ENCODE measurements at regions not wholly inside any gene's neighbourhood (a gene's known extent, or its start where the extent isn't known, plus 50 kb on each side); places are given as distances from the start of the nearest gene placed in this dataset.

DNA sequence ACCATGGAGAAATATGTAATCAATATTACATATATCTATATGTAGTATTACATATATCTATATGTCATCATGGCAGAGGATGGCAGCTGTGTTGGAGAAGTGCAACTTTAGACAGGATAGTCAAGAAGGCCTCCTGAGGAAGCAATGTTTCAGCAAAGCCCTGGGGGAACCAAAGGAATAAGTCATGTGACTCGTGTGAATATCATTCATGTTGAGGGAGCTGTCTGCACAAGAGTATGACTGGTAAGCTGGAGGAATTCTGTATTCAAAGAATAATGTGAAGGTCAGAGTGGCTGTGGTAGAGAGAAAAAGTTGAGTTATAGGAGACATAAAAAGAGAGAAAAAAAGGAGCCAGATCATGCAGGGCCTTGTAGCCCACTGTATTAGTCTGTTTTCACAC, 92.9 kb upstream of the EDNRA start:
- Histone ChIP-seq H3K4me1 (ENCODE audit: control insufficient read depth in 2 of 2, insufficient read depth in 2 of 2, low read length in 1 of 2) (no peaks in the 10 kb centered on the region), H3K4me3 (ENCODE audit: low read depth in 1 of 2, low read length in 2 of 2) (no peak overlapping the region), H3K9me3 (ENCODE audit: control insufficient read depth in 2 of 2, insufficient read depth in 1 of 2, low read depth in 1 of 2, low read length in 1 of 2) (no peaks in the 10 kb centered on the region), H3K27ac (ENCODE audit: low read depth in 2 of 2, low read length in 1 of 2) (no peak overlapping the region), H3K36me3 (ENCODE audit: control insufficient read depth in 2 of 2, insufficient read depth in 2 of 2, low read length in 1 of 2) (no peaks in the 10 kb centered on the region), H3K27me3 (ENCODE audit: control insufficient read depth in 1 of 2, insufficient read depth in 2 of 2, low read length in 2 of 2) (no peaks in the 10 kb centered on the region)
- WGBS, 2 donors, result 42 to 55% methylated on average over 1 of the region's 1 CpG

DNA sequence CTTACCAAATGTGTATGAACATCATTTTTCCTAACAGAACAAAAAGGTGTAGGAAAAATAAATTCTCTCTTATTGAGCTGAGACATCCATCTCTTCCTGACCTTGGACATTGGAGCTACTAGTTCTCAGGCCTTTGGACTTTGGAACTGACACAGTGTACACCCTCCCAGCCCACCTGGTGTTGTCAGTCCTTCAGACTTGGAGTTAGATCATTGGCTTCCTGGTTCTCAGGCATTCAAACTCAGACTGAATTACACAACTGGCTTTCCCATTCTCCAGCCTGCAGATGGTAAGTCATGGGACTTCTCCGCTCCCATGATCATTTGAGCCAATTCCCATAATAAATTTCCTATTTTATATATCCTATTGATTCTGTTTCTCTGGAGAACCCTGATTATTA, 84.8 kb upstream of the EDNRA start:
- Histone ChIP-seq H3K36me3 (ENCODE audit: control insufficient read depth in 2 of 2, insufficient read depth in 2 of 2, low read length in 1 of 2) (no peaks in the 10 kb centered on the region), H3K4me1 (ENCODE audit: control insufficient read depth in 2 of 2, insufficient read depth in 2 of 2, low read length in 1 of 2) (no peaks in the 10 kb centered on the region), H3K9me3 (ENCODE audit: control insufficient read depth in 2 of 2, insufficient read depth in 1 of 2, low read depth in 1 of 2, low read length in 1 of 2) (no peaks in the 10 kb centered on the region), H3K27me3 (ENCODE audit: control insufficient read depth in 1 of 2, insufficient read depth in 2 of 2, low read length in 2 of 2) (no peaks in the 10 kb centered on the region), H3K27ac (ENCODE audit: low read depth in 2 of 2, low read length in 1 of 2) (no peak overlapping the region), H3K4me3 (ENCODE audit: low read depth in 1 of 2, low read length in 2 of 2) (no peak overlapping the region)
- WGBS, 2 donors, result 0 to 6% methylated on average over 1 of the region's 1 CpG

DNA sequence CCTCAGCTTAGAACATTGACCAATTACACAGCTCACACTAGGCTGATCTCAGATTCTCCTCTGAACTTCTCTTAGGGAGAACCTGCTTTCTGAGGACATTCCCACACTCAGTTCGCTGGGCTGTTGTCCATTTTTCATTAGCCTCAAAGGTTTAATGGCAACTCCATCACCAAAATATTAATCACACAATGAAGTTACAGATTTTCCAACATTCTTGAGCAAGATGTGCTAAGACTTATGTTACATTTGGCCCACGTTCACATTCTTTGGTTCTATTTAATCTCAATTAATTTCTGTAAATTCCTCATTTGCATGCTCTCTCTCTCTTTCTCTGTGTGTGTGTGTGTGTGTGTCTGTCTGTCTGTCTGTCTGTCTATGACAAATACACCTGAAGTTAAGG, 82.3 kb upstream of the EDNRA start:
- 54 to 62% methylated on average over 2 of the region's 2 CpGs for WGBS, 2 donors
- H3K4me3 ChIP-seq (ENCODE audit: low read depth in 1 of 2, low read length in 2 of 2), result no peak overlapping the region
- no peaks in the 10 kb centered on the region for H3K36me3 ChIP-seq (ENCODE audit: control insufficient read depth in 2 of 2, insufficient read depth in 2 of 2, low read length in 1 of 2)
- no peaks in the 10 kb centered on the region for H3K9me3 ChIP-seq (ENCODE audit: control insufficient read depth in 2 of 2, insufficient read depth in 1 of 2, low read depth in 1 of 2, low read length in 1 of 2)
- H3K4me1 ChIP-seq (ENCODE audit: control insufficient read depth in 2 of 2, insufficient read depth in 2 of 2, low read length in 1 of 2), result no peaks in the 10 kb centered on the region
- H3K27ac ChIP-seq (ENCODE audit: low read depth in 2 of 2, low read length in 1 of 2), result no peak overlapping the region
- H3K27me3 ChIP-seq (ENCODE audit: control insufficient read depth in 1 of 2, insufficient read depth in 2 of 2, low read length in 2 of 2), result no peaks in the 10 kb centered on the region

DNA sequence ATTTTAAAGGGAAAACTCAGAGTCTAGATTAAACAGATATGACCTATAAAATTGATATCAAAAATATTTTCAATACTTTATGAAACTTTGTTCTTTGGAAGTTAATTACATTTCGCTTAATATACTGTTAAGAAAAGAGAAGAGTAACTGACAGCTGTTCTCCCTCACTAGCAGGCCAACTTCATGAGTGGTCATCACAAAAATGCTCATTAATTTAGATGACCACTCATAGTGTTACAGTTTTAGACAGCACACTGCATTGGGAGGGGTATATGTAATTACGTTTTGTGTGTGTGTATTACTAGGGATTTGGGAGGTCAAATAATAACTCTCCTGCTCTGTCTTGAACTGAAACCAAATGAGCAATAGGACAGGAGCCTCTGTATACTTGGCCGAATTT, 80.2 kb upstream of the EDNRA start:
- no peaks in the 10 kb centered on the region for H3K36me3 ChIP-seq (ENCODE audit: control insufficient read depth in 2 of 2, insufficient read depth in 2 of 2, low read length in 1 of 2)
- H3K9me3 ChIP-seq (ENCODE audit: control insufficient read depth in 2 of 2, insufficient read depth in 1 of 2, low read depth in 1 of 2, low read length in 1 of 2), result no peaks in the 10 kb centered on the region
- no peak overlapping the region for H3K27ac ChIP-seq (ENCODE audit: low read depth in 2 of 2, low read length in 1 of 2)
- no peaks in the 10 kb centered on the region for H3K4me1 ChIP-seq (ENCODE audit: control insufficient read depth in 2 of 2, insufficient read depth in 2 of 2, low read length in 1 of 2)
- 79 to 83% methylated on average over 3 of the region's 3 CpGs for WGBS, 2 donors
- no peaks in the 10 kb centered on the region for H3K27me3 ChIP-seq (ENCODE audit: control insufficient read depth in 1 of 2, insufficient read depth in 2 of 2, low read length in 2 of 2)
- H3K4me3 ChIP-seq (ENCODE audit: low read depth in 1 of 2, low read length in 2 of 2), result no peak overlapping the region

DNA sequence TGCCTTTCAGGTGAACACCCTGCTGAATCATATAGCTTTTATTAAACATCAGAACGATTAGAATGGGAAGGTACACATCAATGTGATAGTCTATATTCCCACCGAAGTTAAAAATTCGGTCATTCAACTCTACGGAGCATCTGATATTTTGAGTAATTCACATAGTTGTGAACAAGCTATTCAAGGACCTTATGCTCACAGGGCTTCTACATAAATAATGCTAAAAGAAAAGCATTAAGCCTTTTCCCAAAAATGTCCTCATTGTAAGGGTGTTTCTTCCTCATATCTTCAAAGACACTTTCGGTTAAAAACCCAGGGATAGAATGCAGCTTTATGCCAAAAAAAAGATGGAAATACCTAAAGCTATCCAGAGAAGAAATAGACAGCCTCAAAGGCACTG, 79.7 kb upstream of the EDNRA start:
- Histone ChIP-seq H3K4me3 (ENCODE audit: low read depth in 1 of 2, low read length in 2 of 2) (no peak overlapping the region), H3K27me3 (ENCODE audit: control insufficient read depth in 1 of 2, insufficient read depth in 2 of 2, low read length in 2 of 2) (no peaks in the 10 kb centered on the region), H3K4me1 (ENCODE audit: control insufficient read depth in 2 of 2, insufficient read depth in 2 of 2, low read length in 1 of 2) (no peaks in the 10 kb centered on the region), H3K9me3 (ENCODE audit: control insufficient read depth in 2 of 2, insufficient read depth in 1 of 2, low read depth in 1 of 2, low read length in 1 of 2) (no peaks in the 10 kb centered on the region), H3K36me3 (ENCODE audit: control insufficient read depth in 2 of 2, insufficient read depth in 2 of 2, low read length in 1 of 2) (no peaks in the 10 kb centered on the region), H3K27ac (ENCODE audit: low read depth in 2 of 2, low read length in 1 of 2) (no peak overlapping the region)
- 70 to 73% methylated on average over 5 of the region's 5 CpGs for WGBS, 2 donors

DNA sequence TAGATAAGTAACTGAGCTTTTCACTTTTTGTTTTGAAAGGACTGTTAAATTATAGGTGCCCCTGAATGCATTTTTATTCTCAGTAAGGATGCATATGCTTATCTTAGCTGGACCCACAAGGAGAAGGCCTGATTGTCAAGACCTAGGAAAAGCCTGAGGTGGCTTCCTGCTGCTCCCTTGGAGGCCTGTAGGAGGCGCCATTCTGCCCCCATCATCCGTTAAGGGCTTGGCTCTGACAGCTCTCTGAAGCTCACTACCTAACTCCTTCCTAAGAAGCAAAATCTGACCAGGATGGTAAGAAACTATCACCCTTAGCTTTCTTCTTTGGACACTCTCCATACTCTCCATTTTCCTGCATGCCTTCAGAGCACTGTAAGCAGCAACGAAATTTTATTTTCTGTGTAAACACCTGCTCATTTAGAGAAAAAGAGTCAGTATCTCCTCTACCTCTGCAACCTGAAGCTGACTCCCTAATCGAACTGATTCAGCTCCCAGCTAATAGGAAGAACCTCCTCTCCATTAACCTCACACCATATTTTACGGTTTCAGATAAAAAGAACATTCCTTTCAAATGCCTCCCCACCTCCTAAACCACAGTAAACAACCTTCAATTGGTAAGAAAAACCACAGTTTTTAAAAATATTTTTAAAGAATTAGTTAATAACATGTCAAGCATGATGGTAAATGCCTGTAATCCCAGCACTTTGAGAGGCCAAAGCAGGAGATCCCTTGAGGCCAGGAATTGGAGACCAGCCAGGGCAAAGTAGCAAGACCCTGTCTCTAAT, 73.4 kb upstream of the EDNRA start:
- H3K4me1 ChIP-seq (ENCODE audit: control insufficient read depth in 2 of 2, insufficient read depth in 2 of 2, low read length in 1 of 2), result no peaks in the 10 kb centered on the region
- H3K4me3 ChIP-seq (ENCODE audit: low read depth in 1 of 2, low read length in 2 of 2), result no peak overlapping the region
- no peaks in the 10 kb centered on the region for H3K36me3 ChIP-seq (ENCODE audit: control insufficient read depth in 2 of 2, insufficient read depth in 2 of 2, low read length in 1 of 2)
- H3K27me3 ChIP-seq (ENCODE audit: control insufficient read depth in 1 of 2, insufficient read depth in 2 of 2, low read length in 2 of 2), result no peaks in the 10 kb centered on the region
- no peaks in the 10 kb centered on the region for H3K9me3 ChIP-seq (ENCODE audit: control insufficient read depth in 2 of 2, insufficient read depth in 1 of 2, low read depth in 1 of 2, low read length in 1 of 2)
- WGBS, 2 donors, result 39 to 44% methylated on average over 5 of the region's 5 CpGs
- no peak overlapping the region for H3K27ac ChIP-seq (ENCODE audit: low read depth in 2 of 2, low read length in 1 of 2)

DNA sequence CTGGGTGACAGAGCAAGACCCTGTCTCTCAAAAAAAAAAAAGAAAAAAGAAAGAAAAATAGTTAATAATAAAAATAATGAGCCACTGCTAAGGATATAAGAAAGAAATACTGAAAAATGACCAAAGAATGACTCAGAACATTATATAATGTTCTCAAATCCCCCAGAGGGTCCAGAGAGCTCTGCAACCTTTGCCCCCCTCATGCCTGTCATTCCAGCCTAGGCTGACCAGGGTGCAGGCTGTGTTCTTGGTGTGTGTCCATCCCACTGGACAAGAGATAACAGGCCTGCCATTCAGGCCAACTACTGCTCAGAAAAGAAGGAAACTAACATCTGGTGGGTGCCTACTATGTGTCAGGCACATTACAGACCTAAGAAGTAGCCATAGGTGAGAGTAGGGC, 72.7 kb upstream of the EDNRA start:
- H3K36me3 ChIP-seq (ENCODE audit: control insufficient read depth in 2 of 2, insufficient read depth in 2 of 2, low read length in 1 of 2), result no peaks in the 10 kb centered on the region
- H3K9me3 ChIP-seq (ENCODE audit: control insufficient read depth in 2 of 2, insufficient read depth in 1 of 2, low read depth in 1 of 2, low read length in 1 of 2), result no peaks in the 10 kb centered on the region
- H3K4me1 ChIP-seq (ENCODE audit: control insufficient read depth in 2 of 2, insufficient read depth in 2 of 2, low read length in 1 of 2), result no peaks in the 10 kb centered on the region
- no peak overlapping the region for H3K27ac ChIP-seq (ENCODE audit: low read depth in 2 of 2, low read length in 1 of 2)
- no peak overlapping the region for H3K4me3 ChIP-seq (ENCODE audit: low read depth in 1 of 2, low read length in 2 of 2)
- no peaks in the 10 kb centered on the region for H3K27me3 ChIP-seq (ENCODE audit: control insufficient read depth in 1 of 2, insufficient read depth in 2 of 2, low read length in 2 of 2)

DNA sequence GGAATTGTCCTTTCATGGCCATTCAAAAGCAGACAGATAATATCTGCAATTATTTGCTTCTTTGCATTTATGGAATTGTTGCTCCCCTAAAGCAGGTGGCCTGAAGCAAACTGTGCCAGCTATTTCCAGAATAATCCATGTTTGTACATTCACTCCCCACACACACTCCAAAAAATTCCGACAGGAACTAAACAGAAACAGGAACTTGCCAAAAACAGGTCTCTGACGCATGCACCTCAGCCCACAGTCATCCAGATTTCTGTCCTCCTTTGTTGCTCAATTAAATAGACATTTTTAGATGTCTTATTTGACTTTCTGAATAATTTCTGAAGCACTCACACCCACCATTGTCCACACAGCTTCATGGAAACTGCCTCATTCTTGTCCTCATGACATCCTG, 71.5 kb upstream of the EDNRA start:
- H3K27me3 ChIP-seq (ENCODE audit: control insufficient read depth in 1 of 2, insufficient read depth in 2 of 2, low read length in 2 of 2), result no peaks in the 10 kb centered on the region
- no peaks in the 10 kb centered on the region for H3K9me3 ChIP-seq (ENCODE audit: control insufficient read depth in 2 of 2, insufficient read depth in 1 of 2, low read depth in 1 of 2, low read length in 1 of 2)
- H3K27ac ChIP-seq (ENCODE audit: low read depth in 2 of 2, low read length in 1 of 2), result no peak overlapping the region
- H3K4me3 ChIP-seq (ENCODE audit: low read depth in 1 of 2, low read length in 2 of 2), result no peak overlapping the region
- H3K4me1 ChIP-seq (ENCODE audit: control insufficient read depth in 2 of 2, insufficient read depth in 2 of 2, low read length in 1 of 2), result no peaks in the 10 kb centered on the region
- WGBS, 2 donors, result 53 to 57% methylated on average over 2 of the region's 2 CpGs
- H3K36me3 ChIP-seq (ENCODE audit: control insufficient read depth in 2 of 2, insufficient read depth in 2 of 2, low read length in 1 of 2), result no peaks in the 10 kb centered on the region

DNA sequence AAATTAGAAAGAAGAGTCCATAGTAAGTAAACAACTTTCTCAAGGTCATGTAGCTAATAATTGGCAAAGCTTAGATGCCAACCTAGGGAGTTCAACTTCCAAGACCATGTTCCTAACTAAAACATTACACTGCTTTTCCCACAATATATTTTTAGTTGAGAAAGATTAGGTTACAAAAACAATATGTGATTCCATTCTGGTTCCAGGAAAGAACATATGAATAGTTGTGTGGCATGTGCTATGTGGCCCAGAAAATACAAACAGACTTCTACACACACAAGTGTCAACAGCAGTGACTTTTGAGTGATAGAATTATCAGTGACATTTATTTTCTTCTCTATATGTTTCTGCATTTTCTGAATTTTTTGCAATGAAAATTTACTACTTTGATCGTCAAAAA, 62.7 kb upstream of the EDNRA start:
- Histone ChIP-seq H3K27me3 (ENCODE audit: control insufficient read depth in 1 of 2, insufficient read depth in 2 of 2, low read length in 2 of 2) (no peaks in the 10 kb centered on the region), H3K27ac (ENCODE audit: low read depth in 2 of 2, low read length in 1 of 2) (no peak overlapping the region), H3K4me3 (ENCODE audit: low read depth in 1 of 2, low read length in 2 of 2) (no peak overlapping the region), H3K9me3 (ENCODE audit: control insufficient read depth in 2 of 2, insufficient read depth in 1 of 2, low read depth in 1 of 2, low read length in 1 of 2) (no peaks in the 10 kb centered on the region), H3K4me1 (ENCODE audit: control insufficient read depth in 2 of 2, insufficient read depth in 2 of 2, low read length in 1 of 2) (no peaks in the 10 kb centered on the region), H3K36me3 (ENCODE audit: control insufficient read depth in 2 of 2, insufficient read depth in 2 of 2, low read length in 1 of 2) (no peaks in the 10 kb centered on the region)
- 83 to 87% methylated on average over 1 of the region's 1 CpG for WGBS, 2 donors

DNA sequence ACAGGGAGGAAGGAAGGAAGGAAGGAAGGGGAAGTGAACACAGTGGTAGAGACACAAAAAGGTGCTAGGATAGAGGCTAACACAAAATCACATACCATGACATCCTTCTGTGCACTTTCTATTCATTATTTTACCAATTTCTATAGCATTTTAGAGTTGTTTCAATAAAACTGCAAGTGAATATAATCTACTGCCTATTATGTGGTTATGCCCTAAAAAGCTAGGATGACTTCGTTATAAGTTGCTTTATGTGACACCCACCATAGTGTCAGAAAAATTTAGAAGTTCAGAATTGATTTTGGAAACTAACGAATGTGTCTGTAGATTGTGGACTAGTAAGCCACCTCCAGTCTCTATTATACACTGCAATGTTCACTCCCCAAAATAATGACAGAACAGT, 59.4 kb upstream of the EDNRA start:
- Histone ChIP-seq H3K27ac (ENCODE audit: low read depth in 2 of 2, low read length in 1 of 2) (no peak overlapping the region), H3K4me3 (ENCODE audit: low read depth in 1 of 2, low read length in 2 of 2) (no peak overlapping the region), H3K27me3 (ENCODE audit: control insufficient read depth in 1 of 2, insufficient read depth in 2 of 2, low read length in 2 of 2) (no peaks in the 10 kb centered on the region), H3K4me1 (ENCODE audit: control insufficient read depth in 2 of 2, insufficient read depth in 2 of 2, low read length in 1 of 2) (no peaks in the 10 kb centered on the region), H3K36me3 (ENCODE audit: control insufficient read depth in 2 of 2, insufficient read depth in 2 of 2, low read length in 1 of 2) (no peaks in the 10 kb centered on the region), H3K9me3 (ENCODE audit: control insufficient read depth in 2 of 2, insufficient read depth in 1 of 2, low read depth in 1 of 2, low read length in 1 of 2) (no peaks in the 10 kb centered on the region)
- 77 to 83% methylated on average over 2 of the region's 2 CpGs for WGBS, 2 donors

All from esophagus (tissue), 2 donors.